ENCODE measurements at regions not wholly inside any gene's neighbourhood (a gene's known extent, or its start where the extent isn't known, plus 50 kb on each side); places are given as distances from the start of the nearest gene placed in this dataset.

DNA sequence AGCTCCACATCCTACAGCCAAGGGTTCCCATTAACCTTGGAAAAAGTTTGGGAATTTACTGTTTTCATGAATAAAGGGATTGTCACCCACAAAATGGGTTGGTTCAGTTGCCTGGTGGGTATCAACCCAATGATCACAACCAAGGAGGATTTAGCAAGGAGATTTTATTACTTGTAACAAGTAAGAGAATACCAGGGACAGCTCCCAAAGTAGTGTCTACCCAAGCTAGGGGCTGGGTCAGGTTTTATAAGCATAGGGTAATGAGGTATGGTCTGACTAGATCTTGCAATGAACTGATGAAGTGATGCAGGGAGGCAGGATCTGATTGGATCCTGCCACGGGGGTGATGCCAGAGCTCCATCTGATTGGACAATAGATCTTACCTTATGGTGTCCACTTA, 681.8 kb downstream of the SLC4A3 start:
- TF ChIP-seq FOXK2 (IDR thresholded peaks at IDR 0.05) (no peak), ZNF530 (CRISPR knock-in tag; IDR thresholded peaks at IDR 0.05; ENCODE audit: low read depth) (no peak), POLR2A (IDR thresholded peaks at IDR 0.05; ENCODE audit: insufficient read depth in 1 of 2, low read depth in 2 of 2, low read length in 2 of 2) (no peak), SRSF9 (IDR thresholded peaks at IDR 0.05; ENCODE audit: borderline replicate concordance, insufficient read depth, low read depth, low read length, poor library complexity, severe bottlenecking) (no peak), FOSL1 (CRISPR knock-in tag; IDR thresholded peaks at IDR 0.05; ENCODE audit: borderline replicate concordance) (no peak), ZNF879 (CRISPR knock-in tag; IDR thresholded peaks at IDR 0.05) (no peak), SMAD3 (CRISPR knock-in tag; IDR thresholded peaks at IDR 0.05) (no peak), ZNF629 (CRISPR knock-in tag; conservative IDR thresholded peaks at IDR 0.05) (no peak), SIX4 (CRISPR knock-in tag; IDR thresholded peaks at IDR 0.05) (no peak), PCBP2 (optimal IDR thresholded peaks at IDR 0.05; ENCODE audit: low read depth, low read length, poor library complexity, severe bottlenecking) (no peak)
- TF ChIP-seq, protein P1, sequence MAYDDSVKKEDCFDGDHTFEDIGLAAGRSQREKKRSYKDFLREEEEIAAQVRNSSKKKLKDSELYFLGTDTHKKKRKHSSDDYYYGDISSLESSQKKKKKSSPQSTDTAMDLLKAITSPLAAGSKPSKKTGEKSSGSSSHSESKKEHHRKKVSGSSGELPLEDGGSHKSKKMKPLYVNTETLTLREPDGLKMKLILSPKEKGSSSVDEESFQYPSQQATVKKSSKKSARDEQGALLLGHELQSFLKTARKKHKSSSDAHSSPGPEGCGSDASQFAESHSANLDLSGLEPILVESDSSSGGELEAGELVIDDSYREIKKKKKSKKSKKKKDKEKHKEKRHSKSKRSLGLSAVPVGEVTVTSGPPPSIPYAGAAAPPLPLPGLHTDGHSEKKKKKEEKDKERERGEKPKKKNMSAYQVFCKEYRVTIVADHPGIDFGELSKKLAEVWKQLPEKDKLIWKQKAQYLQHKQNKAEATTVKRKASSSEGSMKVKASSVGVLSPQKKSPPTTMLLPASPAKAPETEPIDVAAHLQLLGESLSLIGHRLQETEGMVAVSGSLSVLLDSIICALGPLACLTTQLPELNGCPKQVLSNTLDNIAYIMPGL (CRISPR knock-in tag; IDR thresholded peaks at IDR 0.05; ENCODE audit: borderline replicate concordance in 1 of 2, low read depth in 1 of 2) = no peak
- TF ChIP-seq, protein P2, sequence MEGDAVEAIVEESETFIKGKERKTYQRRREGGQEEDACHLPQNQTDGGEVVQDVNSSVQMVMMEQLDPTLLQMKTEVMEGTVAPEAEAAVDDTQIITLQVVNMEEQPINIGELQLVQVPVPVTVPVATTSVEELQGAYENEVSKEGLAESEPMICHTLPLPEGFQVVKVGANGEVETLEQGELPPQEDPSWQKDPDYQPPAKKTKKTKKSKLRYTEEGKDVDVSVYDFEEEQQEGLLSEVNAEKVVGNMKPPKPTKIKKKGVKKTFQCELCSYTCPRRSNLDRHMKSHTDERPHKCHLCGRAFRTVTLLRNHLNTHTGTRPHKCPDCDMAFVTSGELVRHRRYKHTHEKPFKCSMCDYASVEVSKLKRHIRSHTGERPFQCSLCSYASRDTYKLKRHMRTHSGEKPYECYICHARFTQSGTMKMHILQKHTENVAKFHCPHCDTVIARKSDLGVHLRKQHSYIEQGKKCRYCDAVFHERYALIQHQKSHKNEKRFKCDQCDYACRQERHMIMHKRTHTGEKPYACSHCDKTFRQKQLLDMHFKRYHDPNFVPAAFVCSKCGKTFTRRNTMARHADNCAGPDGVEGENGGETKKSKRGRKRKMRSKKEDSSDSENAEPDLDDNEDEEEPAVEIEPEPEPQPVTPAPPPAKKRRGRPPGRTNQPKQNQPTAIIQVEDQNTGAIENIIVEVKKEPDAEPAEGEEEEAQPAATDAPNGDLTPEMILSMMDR (CRISPR knock-in tag; IDR thresholded peaks at IDR 0.05) = no peak
